HL-60 (cell line): ENCODE measurements at regions not wholly inside any gene's neighbourhood (a gene's known extent, or its start where the extent isn't known, plus 50 kb on each side); places are given as distances from the start of the nearest gene placed in this dataset.
"Not testable (repeated sequence)": the region's sequence is repeated elsewhere in the genome, so short reads cannot be mapped to it uniquely, and the experiment has no call there.

Experiments used
- DNase-seq, 2 experiments: peaks; one replicate each; pipeline ENCODE4 v3.0.0-alpha.2; 2010 to 2020; ENCODE audit warnings: low read depth in 1 of 2, low spot score in 1 of 2
- H3K27ac ChIP-seq: fragments of 250-450 bp; sonication (Bioruptor Pico); replicated peaks from 2 replicates; pipeline ENCODE4 v1.5.1; 2020; ENCODE audit warnings: mild to moderate bottlenecking, moderate library complexity
- H3K27me3 ChIP-seq: fragments of 250-450 bp; sonication (Bioruptor Pico); 2 replicates; pipeline ENCODE4 v1.5.1; 2021; ENCODE audit warnings: mild to moderate bottlenecking, moderate library complexity; ENCODE audit not compliant: insufficient read depth, poor library complexity, severe bottlenecking
- H3K4me3 ChIP-seq: replicated peaks from 2 replicates; pipeline ENCODE4 v1.5.1; 2011; ENCODE audit warnings: mild to moderate bottlenecking, control low read depth, low read length; ENCODE audit not compliant: insufficient read depth
- CTCF ChIP-seq: IDR thresholded peaks from one replicate; pipeline ENCODE4 v1.5.1; 2011; ENCODE audit warnings: low read length, control low read depth, inconsistent platforms; ENCODE audit not compliant: insufficient read depth
- GABPA ChIP-seq: IDR thresholded peaks from 2 replicates; pipeline ENCODE4 v1.6.1; 2012; ENCODE audit warnings: low read depth
- POLR2AphosphoS5 ChIP-seq: IDR thresholded peaks from 2 replicates; pipeline ENCODE4 v1.6.1; 2012; ENCODE audit warnings: low read depth
- REST ChIP-seq: IDR thresholded peaks from 2 replicates; pipeline ENCODE4 v1.6.1; 2012; ENCODE audit warnings: low read depth; ENCODE audit not compliant: insufficient replicate concordance
- SPI1 ChIP-seq: IDR thresholded peaks from 2 replicates; pipeline ENCODE4 v1.6.1; 2012; ENCODE audit warnings: low read depth, mild to moderate bottlenecking, borderline replicate concordance

- TF ChIP-seq SPI1 (no peak), CTCF (no peak), REST (no peak), GABPA (no peak)
- H3K27me3 ChIP-seq, result no peaks in the 10 kb centered on the region
- DNase-seq, result no peak
- H3K4me3 ChIP-seq, result no peak overlapping the region
- no peak overlapping the region for H3K27ac ChIP-seq
Measured at GRCh38 chr11:97092823-97093222, 703.0 kb downstream of the JRKL start.

- DNase-seq, H3K27me3 ChIP-seq, H3K27ac ChIP-seq, H3K4me3 ChIP-seq: not testable (repeated sequence)
Measured at GRCh38 chr11:97102180-97102579, 712.4 kb downstream of the JRKL start.

GRCh38 chr11:97107604-97108003, 717.8 kb downstream of the JRKL start:
- no peak for TF ChIP-seq POLR2AphosphoS5
- TF ChIP-seq SPI1, result no peak
- TF ChIP-seq GABPA, result no peak
- no peak for TF ChIP-seq CTCF
- no peak for TF ChIP-seq REST

GRCh38 chr11:97109078-97109477, 719.3 kb downstream of the JRKL start:
- Histone ChIP-seq H3K4me3 (no peak overlapping the region), H3K27me3 (no peaks in the 10 kb centered on the region), H3K27ac (no peak overlapping the region)
- no peak for DNase-seq
- TF ChIP-seq POLR2AphosphoS5, result no peak
- no peak for TF ChIP-seq GABPA
- TF ChIP-seq CTCF, result no peak
- TF ChIP-seq REST, result no peak
- TF ChIP-seq SPI1, result no peak

More at GRCh38 chr11:97107604-97108003, 717.8 kb downstream of the JRKL start:
- no peak overlapping the region for H3K4me3 ChIP-seq
- H3K27ac ChIP-seq, result no peak overlapping the region
- no peaks in the 10 kb centered on the region for H3K27me3 ChIP-seq
- DNase-seq, result no peak
